ENCODE measurements at regions not wholly inside any gene's neighbourhood (a gene's known extent, or its start where the extent isn't known, plus 50 kb on each side); places are given as distances from the start of the nearest gene placed in this dataset.

DNA sequence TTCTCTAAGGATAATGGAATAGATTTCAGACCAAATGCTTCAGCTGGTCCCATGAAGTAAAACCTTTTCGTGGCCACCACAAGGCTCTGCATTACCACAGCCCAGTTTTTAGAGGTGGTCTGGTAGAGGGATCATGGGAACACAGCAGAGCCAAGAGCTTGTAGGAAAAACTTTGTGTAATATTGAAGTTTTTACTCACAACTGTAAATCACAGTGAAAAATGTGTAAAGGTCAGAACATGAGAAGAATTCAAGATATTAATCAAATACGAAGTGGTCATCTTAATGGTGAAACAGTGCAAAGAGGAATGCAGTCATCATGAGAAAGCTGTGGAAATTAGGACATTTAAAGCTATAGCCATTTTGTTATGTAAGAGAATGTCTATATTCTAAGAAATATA lies 197.5 kb downstream of the NPR3 start:
- TF ChIP-seq, protein P1, sequence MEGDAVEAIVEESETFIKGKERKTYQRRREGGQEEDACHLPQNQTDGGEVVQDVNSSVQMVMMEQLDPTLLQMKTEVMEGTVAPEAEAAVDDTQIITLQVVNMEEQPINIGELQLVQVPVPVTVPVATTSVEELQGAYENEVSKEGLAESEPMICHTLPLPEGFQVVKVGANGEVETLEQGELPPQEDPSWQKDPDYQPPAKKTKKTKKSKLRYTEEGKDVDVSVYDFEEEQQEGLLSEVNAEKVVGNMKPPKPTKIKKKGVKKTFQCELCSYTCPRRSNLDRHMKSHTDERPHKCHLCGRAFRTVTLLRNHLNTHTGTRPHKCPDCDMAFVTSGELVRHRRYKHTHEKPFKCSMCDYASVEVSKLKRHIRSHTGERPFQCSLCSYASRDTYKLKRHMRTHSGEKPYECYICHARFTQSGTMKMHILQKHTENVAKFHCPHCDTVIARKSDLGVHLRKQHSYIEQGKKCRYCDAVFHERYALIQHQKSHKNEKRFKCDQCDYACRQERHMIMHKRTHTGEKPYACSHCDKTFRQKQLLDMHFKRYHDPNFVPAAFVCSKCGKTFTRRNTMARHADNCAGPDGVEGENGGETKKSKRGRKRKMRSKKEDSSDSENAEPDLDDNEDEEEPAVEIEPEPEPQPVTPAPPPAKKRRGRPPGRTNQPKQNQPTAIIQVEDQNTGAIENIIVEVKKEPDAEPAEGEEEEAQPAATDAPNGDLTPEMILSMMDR (IDR thresholded peaks at IDR 0.05) = no peak
- no peak for TF ChIP-seq POLR2AphosphoS5 (IDR thresholded peaks at IDR 0.05)
- TF ChIP-seq POLR2A (IDR thresholded peaks at IDR 0.05) = no peak

All from suprapubic skin (tissue), 4 donors.